ENCODE measurements at regions not wholly inside any gene's neighbourhood (a gene's known extent, or its start where the extent isn't known, plus 50 kb on each side); places are given as distances from the start of the nearest gene placed in this dataset.

- DNase-seq (ENCODE audit: low read depth) = no peak
Observed at GRCh38 chr6:170034294-170034693, 256.6 kb downstream of the DLL1 start.

DNA sequence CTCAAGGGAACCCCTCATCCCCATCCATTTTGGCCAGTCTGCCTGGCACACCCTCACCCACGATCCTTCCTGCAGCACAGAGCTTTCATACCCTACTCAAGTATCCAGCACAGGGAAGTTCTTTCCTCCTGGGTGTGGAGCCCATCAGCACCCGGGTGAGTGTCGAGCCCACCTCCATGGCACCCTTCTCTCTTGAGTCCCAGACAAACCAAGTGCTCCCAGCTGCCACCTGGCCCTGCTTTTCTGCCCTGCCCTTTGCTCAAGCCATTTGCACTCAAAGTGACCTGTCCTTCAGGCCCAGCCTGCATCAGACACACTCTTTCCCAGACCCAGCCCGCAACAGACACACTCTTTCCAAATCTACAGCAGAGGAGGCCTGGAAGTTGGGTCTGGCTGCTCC lies 257.2 kb downstream of the DLL1 start:
- DNase-seq (ENCODE audit: low read depth) = no peak

- DNase-seq (ENCODE audit: low read depth) = no peak
Observed at GRCh38 chr6:170032706-170033309, 258.1 kb downstream of the DLL1 start.

DNA sequence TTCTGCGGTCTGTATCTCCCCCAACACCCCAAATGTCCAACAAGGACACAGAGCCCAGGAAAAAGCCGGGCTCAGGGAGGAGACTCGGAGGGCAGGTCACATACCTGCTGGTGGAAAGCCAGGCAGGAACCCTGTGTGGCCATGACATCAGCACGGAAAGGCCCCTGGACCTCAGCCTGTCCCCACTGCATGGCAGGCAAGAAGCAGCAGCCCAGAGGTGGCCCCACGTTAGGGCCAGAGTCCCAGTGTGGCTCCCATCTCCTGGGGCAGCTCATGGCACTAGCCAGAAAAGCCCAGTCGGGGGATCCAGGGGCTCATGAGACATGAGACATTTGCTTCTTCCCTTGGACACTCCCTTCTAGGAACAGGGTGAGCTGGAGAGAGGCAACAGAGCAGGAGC lies 258.7 kb downstream of the DLL1 start:
- DNase-seq (ENCODE audit: low read depth) = no peak

DNA sequence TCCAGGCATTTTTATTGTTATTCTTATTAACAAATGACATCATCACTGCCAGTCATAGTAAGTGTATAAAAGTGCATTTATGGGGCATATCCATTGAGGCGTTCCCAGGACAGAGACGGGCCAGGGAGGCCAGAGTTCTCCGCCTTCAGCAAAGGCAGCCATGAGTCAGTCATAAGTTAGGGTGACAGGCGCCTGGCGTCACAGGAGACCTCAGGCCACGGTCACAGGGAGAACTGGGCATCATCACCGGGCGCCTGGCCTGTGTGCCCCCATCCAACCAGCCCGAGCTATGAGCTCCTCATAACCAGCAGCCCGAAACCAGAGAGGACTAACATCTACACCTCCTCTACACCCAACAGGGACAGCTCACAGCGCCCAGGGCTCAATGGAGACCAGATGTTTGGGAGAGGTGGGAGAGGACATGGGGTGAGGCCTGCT lies 259.2 kb downstream of the DLL1 start:
- peak; percentile 21 for DNase-seq (ENCODE audit: low read depth)

GRCh38 chr6:170030821-170031471 lies 259.9 kb downstream of the DLL1 start:
- peak; percentile 47 for DNase-seq (ENCODE audit: low read depth)

DNA sequence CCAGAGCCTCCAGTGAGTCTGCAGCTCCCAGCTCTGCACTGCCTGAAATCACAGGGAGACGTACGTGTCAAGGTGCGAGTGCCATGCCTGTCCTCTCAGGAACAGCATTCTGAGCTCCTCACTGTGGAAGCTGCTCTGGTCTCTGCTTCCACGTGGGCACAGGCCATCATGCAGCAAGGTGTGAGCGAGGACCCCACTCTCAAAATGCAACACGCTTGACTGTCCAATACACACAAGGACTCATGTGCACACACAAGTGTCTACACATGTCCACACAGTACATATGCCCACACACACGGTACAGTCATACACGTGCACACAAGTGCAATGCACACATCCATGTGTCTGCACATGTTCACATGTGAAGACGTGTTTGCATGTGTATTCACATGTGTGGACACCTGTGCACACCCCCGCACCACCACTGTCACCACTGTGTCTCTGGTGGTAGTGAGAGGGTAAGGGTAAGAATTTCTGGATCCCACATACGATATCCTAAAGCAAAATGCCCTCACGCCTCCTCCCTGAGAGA lies 260.5 kb downstream of the DLL1 start:
- no peak for DNase-seq (ENCODE audit: low read depth)

GRCh38 chr6:170029416-170030283 lies 261.2 kb downstream of the DLL1 start:
- no peak for DNase-seq (ENCODE audit: low read depth)

DNA sequence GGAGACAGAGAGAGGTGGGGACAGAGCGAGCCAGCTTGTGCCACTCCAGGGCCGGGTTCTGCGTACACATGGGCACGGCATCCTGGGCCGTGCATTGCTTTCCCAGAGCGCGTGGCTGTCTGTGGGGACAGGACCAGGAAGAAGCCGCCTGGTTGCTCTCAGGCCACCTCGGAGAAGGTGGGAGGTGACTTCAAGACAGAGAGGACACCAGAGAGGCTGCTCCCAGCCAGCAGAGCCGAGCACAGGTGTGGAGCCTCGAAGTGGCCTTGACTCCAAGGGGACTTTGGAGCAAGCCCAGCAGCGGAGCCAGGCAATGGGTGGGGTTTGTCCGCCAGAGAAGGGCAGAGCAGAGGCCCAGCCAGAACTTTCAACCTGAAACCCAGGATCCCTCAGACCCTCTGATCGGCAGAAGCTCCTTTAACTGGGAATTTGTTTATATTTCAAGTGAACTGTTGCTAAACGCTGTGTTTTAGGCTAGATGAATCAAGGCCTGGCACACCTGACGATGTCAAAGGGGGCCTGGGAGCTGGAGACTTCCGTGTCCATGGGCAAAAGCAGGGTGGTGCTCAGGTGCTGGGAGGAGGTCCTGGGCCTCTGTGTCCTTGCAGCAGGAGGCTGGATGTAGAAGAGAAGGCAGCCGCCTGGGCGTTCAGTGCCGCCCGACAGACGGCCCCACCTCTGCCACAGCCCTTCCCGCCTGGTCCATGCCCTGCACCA lies 262.1 kb downstream of the DLL1 start:
- no peak for DNase-seq (ENCODE audit: low read depth)

GRCh38 chr6:170027647-170028043 lies 263.2 kb downstream of the DLL1 start:
- no peak for DNase-seq (ENCODE audit: low read depth)

DNA sequence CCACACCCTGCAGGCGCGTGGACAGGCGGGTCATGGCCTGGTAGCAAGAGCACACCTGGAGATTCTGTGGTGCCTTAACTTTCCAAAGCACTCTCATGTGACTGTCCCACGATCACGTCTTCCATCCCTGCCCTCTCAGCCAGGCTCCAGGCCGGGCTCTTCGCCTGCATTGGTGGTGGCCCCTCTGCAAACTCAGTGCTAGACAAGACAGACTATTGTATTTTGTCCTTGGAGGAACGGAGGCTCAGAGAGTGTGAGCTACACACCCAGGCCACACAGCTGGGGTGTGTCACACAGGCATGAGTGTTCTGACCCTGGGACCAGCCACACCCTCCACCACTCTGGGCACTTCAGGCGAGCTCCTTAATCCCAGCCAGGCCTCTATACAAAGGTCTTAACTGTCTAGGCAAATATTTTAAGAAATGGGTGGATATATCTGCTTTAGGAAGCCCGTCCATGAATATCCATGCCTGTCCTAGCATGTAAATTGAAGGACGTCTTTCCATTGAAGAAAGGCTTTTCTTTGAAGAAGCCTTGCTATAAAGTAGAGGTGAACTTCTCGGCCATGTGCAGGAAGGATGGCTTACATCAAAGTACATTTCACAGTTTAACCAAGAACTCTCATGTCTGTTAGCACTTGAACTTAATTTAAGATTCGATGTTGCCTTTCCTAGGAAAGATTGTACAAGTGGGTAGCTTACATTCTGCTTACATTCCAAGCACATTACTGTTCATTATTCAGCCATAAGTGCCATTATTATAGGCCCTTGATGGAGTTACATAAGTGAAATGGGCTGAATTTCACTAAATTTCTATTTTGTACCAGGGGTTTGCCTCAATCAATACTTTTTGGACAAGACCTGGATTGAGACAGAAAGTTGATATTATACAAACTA lies 263.9 kb downstream of the DLL1 start:
- DNase-seq (ENCODE audit: low read depth) = no peak

DNA sequence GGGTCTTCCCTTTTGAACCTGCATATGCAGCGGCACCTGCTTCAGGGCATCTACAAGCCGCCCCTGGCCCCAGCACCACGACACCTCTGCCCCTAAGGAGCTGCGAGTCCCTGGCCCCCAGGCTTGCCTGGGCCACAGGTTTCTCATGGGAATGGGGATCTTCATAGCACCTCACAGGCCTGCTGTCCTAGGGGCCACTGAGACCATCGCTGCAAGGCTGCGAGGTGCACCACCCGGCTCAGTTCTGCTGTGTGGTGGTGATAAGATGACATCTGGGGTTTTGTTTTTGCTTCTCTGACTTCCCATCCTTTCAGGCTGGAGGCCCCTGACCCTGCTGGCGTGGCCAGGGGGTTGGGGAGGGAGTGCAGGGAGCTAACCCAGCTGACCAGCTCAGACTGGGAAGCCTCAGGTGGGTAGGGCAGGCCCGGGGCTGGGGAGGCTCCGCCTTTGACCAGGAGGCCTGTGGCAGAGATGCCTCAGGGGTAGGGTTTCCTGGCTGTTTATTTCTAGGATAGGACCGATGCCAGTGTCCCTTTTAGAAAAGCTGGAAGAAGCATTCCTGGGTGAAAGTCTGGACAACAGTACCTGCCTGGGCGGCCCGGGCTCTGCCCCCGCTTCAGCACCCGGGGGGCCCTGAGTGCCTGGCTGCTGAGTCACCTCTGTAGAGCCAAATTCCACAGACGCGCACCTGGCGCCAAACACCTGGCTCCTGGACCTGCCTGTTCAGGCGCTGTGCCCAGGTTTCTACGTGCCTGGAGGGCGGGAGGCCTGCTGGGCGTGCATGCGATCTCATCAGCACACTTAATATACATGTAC lies 264.7 kb downstream of the DLL1 start:
- no peak for DNase-seq (ENCODE audit: low read depth)

GRCh38 chr6:170025341-170025911 lies 265.5 kb downstream of the DLL1 start:
- DNase-seq (ENCODE audit: low read depth) = no peak

- peak; percentile 45 for DNase-seq (ENCODE audit: low read depth)
Observed at GRCh38 chr6:170024940-170025339, 265.9 kb downstream of the DLL1 start.

DNA sequence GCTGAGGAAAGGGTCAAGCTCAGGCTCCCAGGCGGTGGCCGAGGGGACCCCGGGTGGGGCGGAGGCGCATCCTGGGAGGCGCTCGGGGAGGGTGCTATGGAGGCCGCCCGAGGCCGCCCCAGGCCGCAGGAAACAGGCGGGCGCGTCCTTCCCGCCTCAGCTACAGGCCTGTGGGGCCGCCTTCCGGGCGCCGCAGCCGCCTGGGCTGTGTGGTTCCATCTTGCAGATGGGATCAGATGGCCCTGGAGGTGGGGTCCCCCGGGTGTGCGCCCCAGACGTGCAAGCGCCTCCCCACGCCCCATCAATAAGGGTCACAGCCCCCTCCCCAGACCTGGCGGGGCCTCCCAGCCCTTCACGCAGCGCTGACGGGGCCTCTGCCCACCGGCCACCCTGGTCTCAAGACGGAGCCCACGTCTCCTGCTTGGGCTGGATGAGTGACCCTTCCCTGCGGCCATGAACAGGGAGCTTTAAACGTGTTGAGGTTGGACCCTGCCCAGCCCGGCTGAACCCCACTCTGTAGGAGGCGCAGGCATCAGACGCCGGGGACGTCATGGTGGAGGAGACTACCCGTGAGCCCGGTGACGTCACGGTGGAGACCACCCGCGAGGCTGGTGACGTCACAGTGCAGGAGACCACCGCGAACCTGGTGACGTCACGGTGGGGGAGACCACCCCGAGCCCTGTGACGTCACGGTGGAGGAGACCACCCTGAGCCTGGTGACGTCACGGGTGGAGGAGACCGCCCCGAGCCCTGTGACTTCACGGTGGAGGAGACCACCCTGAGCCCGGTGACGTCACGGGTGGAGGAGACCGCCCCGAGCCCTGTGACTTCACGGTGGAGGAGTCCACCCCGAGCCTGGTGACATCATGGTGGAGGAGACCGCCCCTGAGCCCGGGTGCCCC lies 267.0 kb downstream of the DLL1 start:
- DNase-seq (ENCODE audit: low read depth) = no peak

- DNase-seq (ENCODE audit: low read depth) = no peak
Observed at GRCh38 chr6:170022827-170023619, 267.9 kb downstream of the DLL1 start.

GRCh38 chr6:170022291-170022722 lies 268.6 kb downstream of the DLL1 start:
- no peak for DNase-seq (ENCODE audit: low read depth)

DNA sequence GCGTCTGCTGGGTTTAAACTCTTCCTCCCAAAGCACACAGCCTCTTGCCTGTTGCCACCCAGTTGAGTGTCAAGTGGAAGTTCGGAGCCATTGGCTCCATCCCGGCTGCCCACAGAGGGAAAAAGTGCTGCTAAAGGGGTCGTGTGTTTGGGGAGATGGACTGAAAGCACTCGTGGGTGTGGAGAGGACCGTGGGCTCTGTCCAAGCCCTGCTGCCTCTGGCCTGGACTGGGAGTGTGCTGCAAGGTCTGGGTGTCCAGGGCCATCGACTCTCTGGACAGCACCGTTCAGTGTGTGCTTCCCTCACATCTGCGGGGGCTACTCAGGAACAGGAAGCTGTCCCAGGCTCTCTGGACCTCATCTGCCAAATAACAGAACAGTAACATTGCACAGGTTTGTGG lies 269.3 kb downstream of the DLL1 start:
- no peak for DNase-seq (ENCODE audit: low read depth)

Measured in M059J (cell line).